Smooth muscle cell (in vitro differentiated cells): ENCODE measurements at regions not wholly inside any gene's neighbourhood (a gene's known extent, or its start where the extent isn't known, plus 50 kb on each side); places are given as distances from the start of the nearest gene placed in this dataset.

ENCODE experiments used
- DNase-seq: peaks from one replicate; lab custom pipeline; 2025; ENCODE audit not compliant: unreplicated experiment; lab: John Stamatoyannopoulos, UW
- H2AFZ ChIP-seq: fragments of 200-600 bp; sonication (generic); 2 replicates; pipeline ENCODE4 v1.6.0; 2016; ENCODE audit warnings: antibody characterized with exemption, low read depth, mild to moderate bottlenecking
- H3F3A ChIP-seq: fragments of 200-600 bp; sonication (generic); 2 replicates; pipeline ENCODE4 v1.6.0; 2017; ENCODE audit warnings: antibody characterized with exemption, low read depth
- H3K27ac ChIP-seq: fragments of 200-600 bp; sonication (generic); 2 replicates; pipeline ENCODE4 v1.5.1; 2016; ENCODE audit warnings: low read depth, mild to moderate bottlenecking
- H3K27me3 ChIP-seq: fragments of 200-600 bp; sonication (generic); 2 replicates; pipeline ENCODE4 v1.6.1; 2016; ENCODE audit warnings: low read depth, mild to moderate bottlenecking
- H3K36me3 ChIP-seq: fragments of 200-600 bp; sonication (generic); 2 replicates; pipeline ENCODE4 v1.5.1; 2016; ENCODE audit warnings: low read depth
- H3K4me1 ChIP-seq: fragments of 200-600 bp; sonication (generic); 2 replicates; pipeline ENCODE4 v1.5.1; 2016; ENCODE audit warnings: low read depth
- H3K4me2 ChIP-seq: fragments of 200-600 bp; sonication (generic); 2 replicates; pipeline ENCODE4 v1.6.0; 2016; ENCODE audit warnings: mild to moderate bottlenecking
- H3K4me3 ChIP-seq: fragments of 200-600 bp; sonication (generic); 2 replicates; pipeline ENCODE4 v1.5.1; 2016; ENCODE audit warnings: mild to moderate bottlenecking
- H3K79me2 ChIP-seq: fragments of 200-600 bp; sonication (generic); 2 replicates; pipeline ENCODE4 v1.6.0; 2016; ENCODE audit warnings: low read depth, mild to moderate bottlenecking
- H3K9ac ChIP-seq: fragments of 200-600 bp; sonication (generic); 2 replicates; pipeline ENCODE4 v1.6.0; 2016; ENCODE audit warnings: low read depth
- H3K9me3 ChIP-seq: fragments of 200-600 bp; sonication (generic); replicated peaks from 2 replicates; pipeline ENCODE4 v1.5.1; 2016; ENCODE audit warnings: low read depth
- H4K20me1 ChIP-seq: fragments of 200-600 bp; sonication (generic); 2 replicates; pipeline ENCODE4 v1.6.0; 2016; ENCODE audit warnings: low read depth
- WGBS: methylation state at CpG from one replicate; pipeline ENCODE4 v1.1.7; 2016; ENCODE audit warnings: low lambda C conversion rate; 5-methylcytosine and 5-hydroxymethylcytosine counted together
- TF ChIP-seq, protein P1 (sequence below): fragments of 200-600 bp; sonication (generic); IDR thresholded peaks from 2 replicates; pipeline ENCODE4 v1.5.1; 2017; ENCODE audit warnings: borderline replicate concordance, mild to moderate bottlenecking, antibody characterized with exemption; ENCODE audit not compliant: insufficient read depth, poor library complexity, severe bottlenecking

DNA sequence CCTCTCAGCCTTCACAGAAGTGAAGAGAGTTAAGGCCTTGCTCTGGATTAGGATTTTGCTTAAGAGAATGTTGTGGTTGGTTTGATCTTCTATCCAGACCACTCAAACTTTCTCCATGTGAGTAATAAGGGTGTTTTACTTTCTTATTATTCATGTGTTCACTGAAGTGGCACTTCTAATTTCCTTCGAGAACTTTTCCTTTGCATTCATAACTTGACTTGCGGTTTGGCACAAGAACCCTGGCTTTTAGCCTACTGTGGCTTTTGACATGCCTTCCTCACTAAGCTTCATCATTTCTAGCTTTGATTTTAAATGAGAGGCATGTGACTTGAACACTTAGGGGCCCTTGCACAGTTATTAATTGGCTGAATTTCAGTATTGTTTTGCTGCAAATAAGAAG, 166.1 kb upstream of the OPRM1 start:
- no peak overlapping the region for H3K4me3 ChIP-seq
- no peaks in the 10 kb centered on the region for H3K79me2 ChIP-seq
- no peak overlapping the region for H3K27ac ChIP-seq
- no peaks in the 10 kb centered on the region for H3F3A ChIP-seq
- no peak overlapping the region for H3K9ac ChIP-seq
- no peaks in the 10 kb centered on the region for H3K27me3 ChIP-seq
- H3K9me3 ChIP-seq: peaks cover 2% of the 10 kb centered on the region
- H4K20me1 ChIP-seq: no peaks in the 10 kb centered on the region
- no peak overlapping the region for H2AFZ ChIP-seq
- no peaks in the 10 kb centered on the region for H3K4me1 ChIP-seq
- no peak for DNase-seq
- TF ChIP-seq, protein P1, sequence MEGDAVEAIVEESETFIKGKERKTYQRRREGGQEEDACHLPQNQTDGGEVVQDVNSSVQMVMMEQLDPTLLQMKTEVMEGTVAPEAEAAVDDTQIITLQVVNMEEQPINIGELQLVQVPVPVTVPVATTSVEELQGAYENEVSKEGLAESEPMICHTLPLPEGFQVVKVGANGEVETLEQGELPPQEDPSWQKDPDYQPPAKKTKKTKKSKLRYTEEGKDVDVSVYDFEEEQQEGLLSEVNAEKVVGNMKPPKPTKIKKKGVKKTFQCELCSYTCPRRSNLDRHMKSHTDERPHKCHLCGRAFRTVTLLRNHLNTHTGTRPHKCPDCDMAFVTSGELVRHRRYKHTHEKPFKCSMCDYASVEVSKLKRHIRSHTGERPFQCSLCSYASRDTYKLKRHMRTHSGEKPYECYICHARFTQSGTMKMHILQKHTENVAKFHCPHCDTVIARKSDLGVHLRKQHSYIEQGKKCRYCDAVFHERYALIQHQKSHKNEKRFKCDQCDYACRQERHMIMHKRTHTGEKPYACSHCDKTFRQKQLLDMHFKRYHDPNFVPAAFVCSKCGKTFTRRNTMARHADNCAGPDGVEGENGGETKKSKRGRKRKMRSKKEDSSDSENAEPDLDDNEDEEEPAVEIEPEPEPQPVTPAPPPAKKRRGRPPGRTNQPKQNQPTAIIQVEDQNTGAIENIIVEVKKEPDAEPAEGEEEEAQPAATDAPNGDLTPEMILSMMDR: no peak
- H3K36me3 ChIP-seq: no peaks in the 10 kb centered on the region
- no peak overlapping the region for H3K4me2 ChIP-seq
- 72% methylated on average over 2 of the region's 2 CpGs for WGBS

DNA sequence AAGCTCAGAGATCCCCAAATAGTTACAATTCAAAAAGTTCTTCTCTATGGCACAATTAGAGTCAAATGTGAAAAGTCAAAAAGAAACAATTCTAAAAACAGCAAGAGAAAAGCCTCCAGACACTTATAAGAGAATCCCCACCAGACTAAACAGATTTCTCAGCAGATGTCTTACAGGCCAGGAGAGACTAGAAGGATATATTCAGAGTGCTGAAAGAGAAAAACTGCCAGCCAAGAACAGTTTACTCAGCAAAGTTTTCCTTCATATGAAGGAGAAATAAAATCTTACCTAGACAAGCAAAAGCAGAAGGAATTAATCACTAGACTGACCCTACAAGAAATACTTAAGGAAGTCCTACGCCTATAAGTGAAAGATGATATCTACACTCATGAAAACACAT, 176.1 kb upstream of the OPRM1 start:
- no peak overlapping the region for H3K4me2 ChIP-seq
- no peaks in the 10 kb centered on the region for H3K9me3 ChIP-seq
- no peaks in the 10 kb centered on the region for H3K4me1 ChIP-seq
- TF ChIP-seq, protein P1: no peak
- no peak overlapping the region for H3K27ac ChIP-seq
- DNase-seq: no peak
- no peaks in the 10 kb centered on the region for H3K36me3 ChIP-seq
- H2AFZ ChIP-seq: no peak overlapping the region
- no peak overlapping the region for H3K9ac ChIP-seq
- no peak overlapping the region for H3K4me3 ChIP-seq
- no peaks in the 10 kb centered on the region for H3K79me2 ChIP-seq
- no peaks in the 10 kb centered on the region for H3F3A ChIP-seq
- H3K27me3 ChIP-seq: no peaks in the 10 kb centered on the region
- no peaks in the 10 kb centered on the region for H4K20me1 ChIP-seq
- 84% methylated on average over 1 of the region's 1 CpG for WGBS

DNA sequence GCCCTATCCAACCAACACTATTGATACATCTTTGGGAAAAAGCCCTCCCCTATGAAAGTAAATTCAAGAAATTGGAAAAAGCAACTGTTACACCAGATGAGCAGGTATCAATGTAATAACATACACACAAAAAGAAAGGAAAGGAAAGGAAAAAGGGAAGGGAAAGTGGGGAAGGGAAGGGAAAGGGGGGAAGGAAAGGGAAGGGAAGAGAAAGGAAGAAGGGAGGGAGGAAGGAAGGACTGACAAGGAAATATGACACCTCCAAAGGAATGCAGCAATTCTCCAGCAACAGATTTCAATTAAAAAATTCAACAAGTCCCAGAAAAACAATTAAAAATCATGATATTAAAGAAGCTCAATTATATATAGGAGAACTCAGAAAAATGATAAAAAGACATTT, 176.9 kb upstream of the OPRM1 start:
- H3K27me3 ChIP-seq: no peaks in the 10 kb centered on the region
- no peak overlapping the region for H3K4me2 ChIP-seq
- no peaks in the 10 kb centered on the region for H3K9me3 ChIP-seq
- H3K4me1 ChIP-seq: no peaks in the 10 kb centered on the region
- no peak overlapping the region for H2AFZ ChIP-seq
- no peak overlapping the region for H3K27ac ChIP-seq
- no peaks in the 10 kb centered on the region for H3F3A ChIP-seq
- DNase-seq: no peak
- H3K4me3 ChIP-seq: no peak overlapping the region
- H3K9ac ChIP-seq: no peak overlapping the region
- H3K36me3 ChIP-seq: no peaks in the 10 kb centered on the region
- TF ChIP-seq, protein P1: no peak
- no peaks in the 10 kb centered on the region for H3K79me2 ChIP-seq
- H4K20me1 ChIP-seq: no peaks in the 10 kb centered on the region

DNA sequence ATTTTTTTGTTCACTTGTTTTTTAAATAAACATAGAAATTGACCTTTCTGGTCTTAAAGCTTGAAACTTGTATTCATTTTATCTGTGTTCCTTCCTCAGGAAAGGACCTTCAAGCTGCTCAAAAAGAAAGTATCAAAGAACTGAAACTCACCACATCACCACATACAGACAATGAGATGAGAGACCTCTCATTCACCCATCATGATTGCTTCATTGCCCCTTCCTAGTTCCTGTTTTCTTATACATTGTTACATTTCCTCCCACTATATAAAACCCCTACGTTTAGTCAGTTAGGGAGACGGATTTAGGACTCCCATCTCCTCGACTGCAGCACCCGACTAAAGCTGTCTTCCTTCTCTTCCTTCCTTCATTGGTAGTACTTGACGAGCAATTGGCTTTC, 180.5 kb upstream of the OPRM1 start:
- H4K20me1 ChIP-seq: no peaks in the 10 kb centered on the region
- no peaks in the 10 kb centered on the region for H3K9me3 ChIP-seq
- no peak overlapping the region for H3K4me2 ChIP-seq
- H3K27ac ChIP-seq: no peak overlapping the region
- H3K4me3 ChIP-seq: no peak overlapping the region
- H2AFZ ChIP-seq: no peak overlapping the region
- TF ChIP-seq, protein P1: no peak
- H3F3A ChIP-seq: no peaks in the 10 kb centered on the region
- H3K27me3 ChIP-seq: no peaks in the 10 kb centered on the region
- no peaks in the 10 kb centered on the region for H3K36me3 ChIP-seq
- H3K4me1 ChIP-seq: no peaks in the 10 kb centered on the region
- 80% methylated on average over 5 of the region's 5 CpGs for WGBS
- H3K79me2 ChIP-seq: no peaks in the 10 kb centered on the region
- H3K9ac ChIP-seq: no peak overlapping the region
- no peak for DNase-seq
